HEK293T (cell line): ENCODE measurements at regions not wholly inside any gene's neighbourhood (a gene's known extent, or its start where the extent isn't known, plus 50 kb on each side); places are given as distances from the start of the nearest gene placed in this dataset.

Experiments used
- BHLHE40 ChIP-seq: fragments of 450-650 bp; IDR thresholded peaks from 2 replicates; pipeline ENCODE4 v1.6.1; 2016; ENCODE audit warnings: mild to moderate bottlenecking, moderate library complexity, borderline replicate concordance
- ELF4 ChIP-seq: fragments of 450-650 bp; IDR thresholded peaks from 2 replicates; pipeline ENCODE4 v1.6.1; 2017; ENCODE audit warnings: antibody characterized with exemption
- NFRKB ChIP-seq: fragments of 450-650 bp; IDR thresholded peaks from 2 replicates; pipeline ENCODE4 v1.6.1; 2016; ENCODE audit warnings: mild to moderate bottlenecking, moderate library complexity
- ZNF384 ChIP-seq: fragments of 450-650 bp; IDR thresholded peaks from 2 replicates; pipeline ENCODE4 v1.6.1; 2016

GRCh38 chr5:180414176-180414575 lies 61.0 kb upstream of the GFPT2 start:
- no peak for TF ChIP-seq BHLHE40
- TF ChIP-seq NFRKB: no peak
- no peak for TF ChIP-seq ZNF384
- TF ChIP-seq ELF4: no peak
